B cell (primary cell): ENCODE measurements at regions not wholly inside any gene's neighbourhood (a gene's known extent, or its start where the extent isn't known, plus 50 kb on each side); places are given as distances from the start of the nearest gene placed in this dataset.

Experiments used
- ATAC-seq: fragments of 200-7000 bp; cut with Tn5 transposase; one replicate; pipeline ENCODE4 v1.10.0; 2021; ENCODE audit warnings: low read depth, mild to moderate bottlenecking, moderate number of reproducible peaks, moderate library complexity
- CTCF ChIA-PET: fragments of 350-600 bp; sonication (Branson Sonifier 250); formaldehyde crosslinking; loops from one replicate; lab custom pipeline; 2021; ENCODE audit warnings: antibody characterized with exemption, inconsistent platforms; lab: Charles Lee
- POLR2A ChIA-PET: fragments of 350-600 bp; sonication (Branson Sonifier 250); formaldehyde crosslinking; loops from one replicate; lab custom pipeline; 2021; ENCODE audit warnings: antibody characterized with exemption; lab: Charles Lee
- DNase-seq: peaks from one replicate; pipeline ENCODE4 v3.0.0; 2013
- H2AFZ ChIP-seq: 2 replicates; pipeline ENCODE4 v1.6.1; 2012; ENCODE audit warnings: mild to moderate bottlenecking, low read depth, low read length; ENCODE audit not compliant: insufficient read depth, poor library complexity, severe bottlenecking
- H3K27ac ChIP-seq, 2 donors: 1 replicate in 1 of 2; 2 replicates in 1 of 2; pipeline ENCODE4 v1.5.1; 2012 to 2013; ENCODE audit warnings: low read length in 2 of 2, mild to moderate bottlenecking in 2 of 2, moderate library complexity in 1 of 2
- H3K27me3 ChIP-seq, 4 experiments: fragments of 200-600 bp in 1 of 4; sonication (generic) in 1 of 4; replicated peaks in 1 of 4; 1 replicate in 2 of 4; 2 replicates in 2 of 4; pipeline versions ENCODE4 v1.6.1 to v1.7.0; 2013 to 2016; ENCODE audit warnings: low read length in 3 of 4, mild to moderate bottlenecking in 2 of 4, mixed read lengths in 1 of 4, moderate library complexity in 1 of 4; ENCODE audit not compliant: insufficient read depth in 4 of 4, control insufficient read depth in 3 of 4; ENCODE audit errors: control extremely low read depth in 1 of 4
- H3K36me3 ChIP-seq, 2 experiments: replicated peaks in 1 of 2; 1 replicate in 1 of 2; 2 replicates in 1 of 2; pipeline versions ENCODE4 v1.6.1 to v1.7.1; 2013; ENCODE audit warnings: low read length in 1 of 2; ENCODE audit not compliant: insufficient read depth in 2 of 2, control insufficient read depth in 1 of 2; ENCODE audit errors: control extremely low read depth in 1 of 2, extremely low read depth in 1 of 2
- H3K4me1 ChIP-seq, 2 donors: fragments of 200-600 bp in 1 of 2; sonication (generic) in 1 of 2; 1 replicate in 1 of 2; 2 replicates in 1 of 2; pipeline versions ENCODE4 v1.5.1 to v1.6.1; 2013 to 2017; ENCODE audit warnings: low read length in 2 of 2; ENCODE audit not compliant: control insufficient read depth in 2 of 2, insufficient read depth in 2 of 2
- H3K4me2 ChIP-seq: replicated peaks from 2 replicates; pipeline ENCODE3; 2012; ENCODE audit warnings: mild to moderate bottlenecking, low read depth, low read length; ENCODE audit not compliant: poor library complexity, severe bottlenecking
- H3K4me3 ChIP-seq, 5 experiments: fragments of 200-600 bp in 1 of 5; sonication (generic) in 1 of 5; 1 replicate in 3 of 5; 2 replicates in 2 of 5; pipeline versions ENCODE4 v1.5.1 to v1.7.0; 2011 to 2016; ENCODE audit warnings: low read length in 4 of 5, mild to moderate bottlenecking in 4 of 5, low read depth in 2 of 5, control low read depth in 1 of 5, moderate library complexity in 1 of 5; ENCODE audit not compliant: insufficient read depth in 1 of 5; ENCODE audit errors: control extremely low read depth in 1 of 5, extremely low read depth in 1 of 5
- H3K79me2 ChIP-seq: fragments of 200-600 bp; sonication (generic); one replicate; pipeline ENCODE4 v1.6.0; 2016; ENCODE audit warnings: low read length; ENCODE audit not compliant: control insufficient read depth, insufficient read depth
- H3K9ac ChIP-seq: fragments of 200-600 bp; sonication (generic); 2 replicates; pipeline ENCODE4 v1.6.1; 2017; ENCODE audit warnings: mild to moderate bottlenecking, low read length, moderate library complexity
- H3K9me3 ChIP-seq, 3 donors: one replicate each; pipeline versions ENCODE4 v1.6.1 to v1.7.1; 2013; ENCODE audit warnings: low read length in 2 of 3; ENCODE audit not compliant: control insufficient read depth in 2 of 3, insufficient read depth in 1 of 3; ENCODE audit errors: control extremely low read depth in 1 of 3
- H4K20me1 ChIP-seq: 2 replicates; pipeline ENCODE4 v1.6.0; 2012; ENCODE audit warnings: mild to moderate bottlenecking, low read length; ENCODE audit not compliant: insufficient read depth, control insufficient read depth, poor library complexity, severe bottlenecking
- H3K27ac Mint-ChIP-seq: one replicate; pipeline ENCODE4 v1.8.0; 2021; ENCODE audit warnings: mixed read lengths
- H3K27me3 Mint-ChIP-seq: one replicate; pipeline ENCODE4 v1.8.0; 2021; ENCODE audit warnings: mixed read lengths
- H3K4me1 Mint-ChIP-seq: one replicate; pipeline ENCODE4 v1.8.0; 2021; ENCODE audit warnings: mixed read lengths
- H3K4me3 Mint-ChIP-seq: one replicate; pipeline ENCODE4 v1.8.0; 2021; ENCODE audit warnings: mixed read lengths
- H3K9me3 Mint-ChIP-seq: one replicate; pipeline ENCODE4 v1.8.0; 2022; ENCODE audit warnings: mixed read lengths; ENCODE audit not compliant: insufficient read depth
- CTCF ChIP-seq: fragments of 200-600 bp; IDR thresholded peaks from one replicate; pipeline ENCODE4 v1.8.0; 2022; ENCODE audit warnings: antibody characterized with exemption, mild to moderate bottlenecking
- EZH2 ChIP-seq: IDR thresholded peaks from 2 replicates; pipeline ENCODE4 v1.6.1; 2012; ENCODE audit warnings: borderline replicate concordance, low read depth, mild to moderate bottlenecking, moderate library complexity, low read length; ENCODE audit not compliant: insufficient read depth, poor library complexity, severe bottlenecking
- WGBS: methylation state at CpG from one replicate; pipeline ENCODE4 v1.1.5; 2013; ENCODE audit warnings: missing lambda C conversion rate; ENCODE audit not compliant: insufficient coverage; 5-methylcytosine and 5-hydroxymethylcytosine counted together
- intact Hi-C: fragments of 100-400 bp; cut with micrococcal nuclease; formaldehyde crosslinking; loops from one replicate; pipeline ENCODE4 v1.10.0; 2022

DNA sequence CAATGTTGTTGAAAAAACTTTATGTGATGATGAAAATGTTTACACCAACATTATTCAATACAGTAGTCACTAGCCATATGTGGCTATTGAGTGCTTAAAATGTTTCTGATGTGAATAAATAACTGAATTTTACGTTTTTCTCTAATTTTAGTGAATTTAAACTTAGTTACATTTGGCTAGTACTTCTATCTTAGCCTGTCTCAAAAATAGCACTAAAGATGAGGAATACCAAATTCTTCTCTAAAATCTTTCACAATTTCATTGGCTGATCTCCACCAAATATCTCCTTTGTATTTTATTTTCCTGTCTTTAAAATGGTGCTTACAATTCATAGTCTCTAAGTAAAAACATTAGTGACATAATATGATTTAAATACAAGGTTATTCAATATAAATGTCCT lies 83.7 kb upstream of the RND3 start:
- Mint-ChIP-seq H3K27me3 (no peaks in the 10 kb centered on the region), H3K9me3 (no peaks in the 10 kb centered on the region), H3K4me3 (no peak overlapping the region), H3K4me1 (no peaks in the 10 kb centered on the region), H3K27ac (no peak overlapping the region)
- intact Hi-C loops = no loop called here
- no peak overlapping the region for H3K27ac ChIP-seq
- H3K27me3 ChIP-seq = no peaks in the 10 kb centered on the region
- CTCF ChIA-PET = no interaction called here
- H3K9ac ChIP-seq = no peak overlapping the region
- WGBS = no CpG with 5 or more reads among the region's 1 CpG
- DNase-seq (no peak), ATAC-seq (no peak)
- H2AFZ ChIP-seq = no peak overlapping the region
- H3K4me1 ChIP-seq = no peaks in the 10 kb centered on the region
- no peak for TF ChIP-seq CTCF
- H3K4me3 ChIP-seq = no peak overlapping the region
- no peaks in the 10 kb centered on the region for H3K9me3 ChIP-seq
- no peak overlapping the region for H3K4me2 ChIP-seq
- POLR2A ChIA-PET = no interaction called here
- H3K36me3 ChIP-seq = no peaks in the 10 kb centered on the region
- H4K20me1 ChIP-seq = no peaks in the 10 kb centered on the region
- H3K79me2 ChIP-seq = no peaks in the 10 kb centered on the region

DNA sequence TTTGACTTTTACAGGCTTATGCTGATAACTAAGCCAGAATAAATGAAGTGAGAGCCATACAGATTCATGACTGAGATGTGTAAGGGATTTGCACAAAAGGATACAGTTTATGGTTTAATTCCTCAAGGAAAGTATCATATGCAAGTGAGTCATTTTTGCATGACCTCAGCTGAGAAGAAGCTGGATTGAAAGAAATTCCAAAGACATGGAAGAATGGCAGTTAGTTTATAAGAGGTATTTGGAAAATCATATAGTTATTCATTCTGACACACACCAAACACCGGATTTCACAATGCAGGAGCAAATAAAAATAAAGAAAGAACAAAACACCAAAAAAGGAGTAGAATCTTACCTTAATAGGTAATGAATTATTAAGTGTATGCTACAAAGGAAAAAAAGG lies 83.2 kb upstream of the RND3 start:
- ChIA-PET CTCF (no interaction called here), POLR2A (no interaction called here)
- Histone ChIP-seq H3K79me2 (no peaks in the 10 kb centered on the region), H3K4me1 (no peaks in the 10 kb centered on the region), H3K27me3 (no peaks in the 10 kb centered on the region), H4K20me1 (no peaks in the 10 kb centered on the region), H3K9ac (no peak overlapping the region), H3K36me3 (no peaks in the 10 kb centered on the region), H3K9me3 (no peaks in the 10 kb centered on the region), H3K4me2 (no peak overlapping the region), H2AFZ (no peak overlapping the region), H3K4me3 (no peak overlapping the region), H3K27ac (no peak overlapping the region)
- Mint-ChIP-seq H3K4me3 (no peak overlapping the region), H3K9me3 (no peaks in the 10 kb centered on the region), H3K27ac (no peak overlapping the region), H3K27me3 (no peaks in the 10 kb centered on the region), H3K4me1 (no peaks in the 10 kb centered on the region)
- DNase-seq (no peak), ATAC-seq (no peak)
- intact Hi-C loops = no loop called here
- no peak for TF ChIP-seq EZH2
- TF ChIP-seq CTCF = no peak
- WGBS = no CpG with 5 or more reads among the region's 1 CpG
